GM12878 (cell line): ENCODE measurements at regions not wholly inside any gene's neighbourhood (a gene's known extent, or its start where the extent isn't known, plus 50 kb on each side); places are given as distances from the start of the nearest gene placed in this dataset.

Experiments used
- ATAC-seq: fragments of 200-7000 bp; cut with Tn5 transposase; 3 replicates; pipeline ENCODE4 v1.9.1; 2020; ENCODE audit warnings: mild to moderate bottlenecking, moderate library complexity
- BruUV-seq: library from RNA; stranded (reverse); fragments of 400-500 nt; replicated peaks from 2 replicates; lab custom pipeline; 2021; lab: Mats Ljungman, UMichigan
- CTCF ChIA-PET: fragments of 300-600 bp; sonication (Branson Sonifier 250); formaldehyde crosslinking; extraction: SDS; loops from one replicate; lab custom pipeline; 2021; ENCODE audit warnings: inconsistent platforms; lab: Yijun Ruan, JAX
- POLR2A ChIA-PET: fragments of 350-600 bp; formaldehyde crosslinking; extraction: SDS; loops from one replicate; lab custom pipeline; 2021; ENCODE audit warnings: inconsistent platforms; lab: Charles Lee
- RAD21 ChIA-PET: fragments of 300-600 bp; sonication (Branson Sonifier 250); formaldehyde crosslinking; loops from one replicate; lab custom pipeline; 2023; ENCODE audit warnings: antibody characterized with exemption; ENCODE audit not compliant: unreplicated experiment; lab: Charles Lee
- SMC1A ChIA-PET: fragments of 300-600 bp; sonication (Branson Sonifier 250); formaldehyde crosslinking; loops from one replicate; lab custom pipeline; 2023; ENCODE audit not compliant: unreplicated experiment, uncharacterized antibody; lab: Charles Lee
- DNase-seq: peaks from one replicate; pipeline ENCODE4 v3.0.0-alpha.2; 2011; ENCODE audit warnings: low read depth, low spot score
- FAIRE-seq: peaks from 3 replicates; lab custom pipeline; 2011; peaks lifted over from hg19 to GRCh38; lab: Jason Lieb, UNC
- H2AFZ ChIP-seq: 2 replicates; pipeline ENCODE4 v1.6.0; 2011; ENCODE audit warnings: low read depth, low read length, control low read depth; ENCODE audit not compliant: control insufficient read depth
- H3K27ac ChIP-seq: 2 replicates; pipeline ENCODE4 v1.5.1; 2011; ENCODE audit warnings: control low read depth; ENCODE audit not compliant: control insufficient read depth, insufficient read depth
- H3K27me3 ChIP-seq, 2 experiments: replicated peaks in 1 of 2; 2 replicates each; pipeline versions ENCODE4 v1.6.0 to v1.6.1; 2011; ENCODE audit warnings: low read length in 1 of 2; ENCODE audit not compliant: control insufficient read depth in 2 of 2, insufficient read depth in 2 of 2
- H3K36me3 ChIP-seq, 2 experiments: 2 replicates each; pipeline ENCODE4 v1.5.1; 2011; ENCODE audit warnings: low read length in 1 of 2; ENCODE audit not compliant: control insufficient read depth in 2 of 2, insufficient read depth in 2 of 2
- H3K4me1 ChIP-seq: 2 replicates; pipeline ENCODE4 v1.6.1; 2011; ENCODE audit warnings: mild to moderate bottlenecking, low read length, moderate library complexity, mixed read lengths; ENCODE audit not compliant: control insufficient read depth, insufficient read depth
- H3K4me2 ChIP-seq: 2 replicates; pipeline ENCODE4 v1.6.0; 2011; ENCODE audit warnings: control low read depth; ENCODE audit not compliant: control insufficient read depth, insufficient read depth
- H3K4me3 ChIP-seq: fragments of 200-600 bp; sonication (generic); 2 replicates; pipeline ENCODE4 v1.5.1; 2016
- H3K79me2 ChIP-seq: 2 replicates; pipeline ENCODE4 v1.6.0; 2011; ENCODE audit warnings: low read length; ENCODE audit not compliant: control insufficient read depth, insufficient read depth
- H3K9ac ChIP-seq: 2 replicates; pipeline ENCODE4 v1.8.0; 2011; ENCODE audit warnings: low read length, control low read depth, mixed read lengths; ENCODE audit not compliant: control insufficient read depth, insufficient read depth
- H3K9me3 ChIP-seq: replicated peaks from 3 replicates; pipeline ENCODE4 v1.5.1; 2011; ENCODE audit warnings: mild to moderate bottlenecking, low read length; ENCODE audit not compliant: control insufficient read depth, insufficient read depth
- H4K20me1 ChIP-seq: 2 replicates; pipeline ENCODE4 v1.6.0; 2011; ENCODE audit not compliant: control insufficient read depth, insufficient read depth
- DPF2 ChIP-seq: fragments of 450-650 bp; IDR thresholded peaks from 2 replicates; pipeline ENCODE4 v1.6.1; 2017; ENCODE audit warnings: mild to moderate bottlenecking
- FOS ChIP-seq: IDR thresholded peaks from 3 replicates; pipeline ENCODE4 v1.6.1; 2011; ENCODE audit warnings: borderline replicate concordance; ENCODE audit not compliant: insufficient read length; ENCODE audit errors: extremely low read depth
- HDAC2 ChIP-seq: fragments of 200-600 bp; sonication (generic); IDR thresholded peaks from 2 replicates; pipeline ENCODE4 v1.6.1; 2017
- MEF2B ChIP-seq: fragments of 450-650 bp; IDR thresholded peaks from 2 replicates; pipeline ENCODE4 v1.6.1; 2018; ENCODE audit warnings: mild to moderate bottlenecking, moderate library complexity; ENCODE audit not compliant: partially characterized antibody, poor library complexity, severe bottlenecking
- SPI1 ChIP-seq: IDR thresholded peaks from 2 replicates; pipeline ENCODE4 v1.6.1; 2011; ENCODE audit warnings: low read depth, mild to moderate bottlenecking, low read length, moderate library complexity, borderline replicate concordance; ENCODE audit not compliant: insufficient read depth
- SREBF1 ChIP-seq: IDR thresholded peaks from 2 replicates; pipeline ENCODE4 v1.6.1; 2012; ENCODE audit warnings: mild to moderate bottlenecking, low read length
- TAF1 ChIP-seq: IDR thresholded peaks from 2 replicates; pipeline ENCODE4 v1.6.1; 2011; ENCODE audit warnings: mild to moderate bottlenecking, low read depth, low read length, borderline replicate concordance
- TARDBP ChIP-seq: IDR thresholded peaks from 2 replicates; pipeline ENCODE4 v1.6.1; 2016; ENCODE audit warnings: borderline replicate concordance
- ZNF24 ChIP-seq: fragments of 450-650 bp; IDR thresholded peaks from 2 replicates; pipeline ENCODE4 v1.6.1; 2017; ENCODE audit warnings: antibody characterized with exemption, mild to moderate bottlenecking
- WGBS: methylation state at CpG from one replicate; pipeline ENCODE4 v1.1.6; 2016; ENCODE audit warnings: low lambda C conversion rate; ENCODE audit not compliant: insufficient replicate concordance, insufficient coverage; ENCODE audit errors: missing lambda C conversion rate; 5-methylcytosine and 5-hydroxymethylcytosine counted together
- in situ Hi-C: fragments of 300-500 bp; cut with MboI; formaldehyde crosslinking; loops from 9 replicates; pipeline ENCODE4 v1.14.3; 2018; ENCODE audit warnings: mixed read lengths
- intact Hi-C: fragments of 100-400 bp; cut with micrococcal nuclease; formaldehyde crosslinking; loops from one replicate; pipeline ENCODE4 v1.14.2; 2022; ENCODE audit not compliant: unreplicated experiment
- TF ChIP-seq, protein P1 (sequence below): IDR thresholded peaks from 2 replicates; pipeline ENCODE4 v1.6.1; 2012; ENCODE audit warnings: mild to moderate bottlenecking, low read depth, low read length
- TF ChIP-seq, protein P2 (sequence below), 3 experiments: IDR thresholded peaks in 2 of 3; conservative IDR thresholded peaks in 1 of 3; 2 replicates each; pipeline ENCODE4 v1.5.1; 2011; ENCODE audit warnings: low read depth in 3 of 3, low read length in 3 of 3, mild to moderate bottlenecking in 3 of 3, control low read depth in 2 of 3, moderate library complexity in 2 of 3, inconsistent platforms in 1 of 3, mixed read lengths in 1 of 3; ENCODE audit not compliant: control insufficient read depth in 2 of 3, insufficient read depth in 1 of 3; ENCODE audit errors: extremely low read depth in 1 of 3

DNA sequence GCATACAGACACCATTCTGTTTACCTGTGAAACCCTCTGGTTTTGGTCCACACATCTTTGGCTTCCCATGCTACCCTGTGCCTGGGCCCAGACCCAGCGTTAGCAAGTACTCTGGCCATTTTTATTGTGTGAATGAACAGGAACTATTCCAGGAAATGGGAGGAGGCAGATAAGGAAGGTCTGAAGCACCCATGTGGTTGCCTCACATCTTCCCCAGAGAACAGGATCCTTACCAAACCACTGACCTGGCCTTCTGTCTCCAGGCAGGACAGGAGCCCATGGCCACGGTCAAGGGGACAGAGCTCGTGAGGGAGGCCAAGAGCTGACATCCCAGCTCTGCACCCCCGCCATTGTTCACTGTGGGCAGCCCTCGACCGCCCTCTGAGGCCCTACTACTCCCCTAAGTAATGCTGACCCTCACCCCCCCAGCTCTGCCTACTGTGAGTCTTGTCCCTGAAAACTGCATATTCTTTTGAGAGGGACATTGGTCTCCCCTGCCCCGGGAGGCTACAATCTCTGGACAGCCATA, 97.7 kb upstream of the TP53I11 start:
- no peak overlapping the region for H2AFZ ChIP-seq
- H3K4me3 ChIP-seq, result no peak overlapping the region
- no peaks in the 10 kb centered on the region for H3K4me1 ChIP-seq
- BruUV-seq, result no TSS peak
- in situ Hi-C loops, result no loop called here
- no peak overlapping the region for H3K27ac ChIP-seq
- H4K20me1 ChIP-seq, result no peaks in the 10 kb centered on the region
- no peak overlapping the region for H3K9ac ChIP-seq
- peaks cover 0 to 2% of the 10 kb centered on the region in 2 experiments; a peak in 3 of 4 replicates for H3K27me3 ChIP-seq
- RAD21 ChIA-PET, result no interaction called here
- POLR2A ChIA-PET, result no interaction called here
- FAIRE-seq (no peak), DNase-seq (no peak)
- no peaks in the 10 kb centered on the region for H3K79me2 ChIP-seq
- 8% methylated on average over 7 of the region's 7 CpGs for WGBS
- CTCF ChIA-PET, result no interaction called here
- TF ChIP-seq HDAC2, result no peak
- TF ChIP-seq SREBF1, result no peak
- no peak for TF ChIP-seq TARDBP
- no peak for TF ChIP-seq SPI1
- no peak for TF ChIP-seq FOS
- no peak for TF ChIP-seq TAF1
- TF ChIP-seq, protein P1, sequence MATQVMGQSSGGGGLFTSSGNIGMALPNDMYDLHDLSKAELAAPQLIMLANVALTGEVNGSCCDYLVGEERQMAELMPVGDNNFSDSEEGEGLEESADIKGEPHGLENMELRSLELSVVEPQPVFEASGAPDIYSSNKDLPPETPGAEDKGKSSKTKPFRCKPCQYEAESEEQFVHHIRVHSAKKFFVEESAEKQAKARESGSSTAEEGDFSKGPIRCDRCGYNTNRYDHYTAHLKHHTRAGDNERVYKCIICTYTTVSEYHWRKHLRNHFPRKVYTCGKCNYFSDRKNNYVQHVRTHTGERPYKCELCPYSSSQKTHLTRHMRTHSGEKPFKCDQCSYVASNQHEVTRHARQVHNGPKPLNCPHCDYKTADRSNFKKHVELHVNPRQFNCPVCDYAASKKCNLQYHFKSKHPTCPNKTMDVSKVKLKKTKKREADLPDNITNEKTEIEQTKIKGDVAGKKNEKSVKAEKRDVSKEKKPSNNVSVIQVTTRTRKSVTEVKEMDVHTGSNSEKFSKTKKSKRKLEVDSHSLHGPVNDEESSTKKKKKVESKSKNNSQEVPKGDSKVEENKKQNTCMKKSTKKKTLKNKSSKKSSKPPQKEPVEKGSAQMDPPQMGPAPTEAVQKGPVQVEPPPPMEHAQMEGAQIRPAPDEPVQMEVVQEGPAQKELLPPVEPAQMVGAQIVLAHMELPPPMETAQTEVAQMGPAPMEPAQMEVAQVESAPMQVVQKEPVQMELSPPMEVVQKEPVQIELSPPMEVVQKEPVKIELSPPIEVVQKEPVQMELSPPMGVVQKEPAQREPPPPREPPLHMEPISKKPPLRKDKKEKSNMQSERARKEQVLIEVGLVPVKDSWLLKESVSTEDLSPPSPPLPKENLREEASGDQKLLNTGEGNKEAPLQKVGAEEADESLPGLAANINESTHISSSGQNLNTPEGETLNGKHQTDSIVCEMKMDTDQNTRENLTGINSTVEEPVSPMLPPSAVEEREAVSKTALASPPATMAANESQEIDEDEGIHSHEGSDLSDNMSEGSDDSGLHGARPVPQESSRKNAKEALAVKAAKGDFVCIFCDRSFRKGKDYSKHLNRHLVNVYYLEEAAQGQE, result no peak
- no peak for TF ChIP-seq DPF2
- TF ChIP-seq MEF2B, result no peak
- TF ChIP-seq, protein P2, sequence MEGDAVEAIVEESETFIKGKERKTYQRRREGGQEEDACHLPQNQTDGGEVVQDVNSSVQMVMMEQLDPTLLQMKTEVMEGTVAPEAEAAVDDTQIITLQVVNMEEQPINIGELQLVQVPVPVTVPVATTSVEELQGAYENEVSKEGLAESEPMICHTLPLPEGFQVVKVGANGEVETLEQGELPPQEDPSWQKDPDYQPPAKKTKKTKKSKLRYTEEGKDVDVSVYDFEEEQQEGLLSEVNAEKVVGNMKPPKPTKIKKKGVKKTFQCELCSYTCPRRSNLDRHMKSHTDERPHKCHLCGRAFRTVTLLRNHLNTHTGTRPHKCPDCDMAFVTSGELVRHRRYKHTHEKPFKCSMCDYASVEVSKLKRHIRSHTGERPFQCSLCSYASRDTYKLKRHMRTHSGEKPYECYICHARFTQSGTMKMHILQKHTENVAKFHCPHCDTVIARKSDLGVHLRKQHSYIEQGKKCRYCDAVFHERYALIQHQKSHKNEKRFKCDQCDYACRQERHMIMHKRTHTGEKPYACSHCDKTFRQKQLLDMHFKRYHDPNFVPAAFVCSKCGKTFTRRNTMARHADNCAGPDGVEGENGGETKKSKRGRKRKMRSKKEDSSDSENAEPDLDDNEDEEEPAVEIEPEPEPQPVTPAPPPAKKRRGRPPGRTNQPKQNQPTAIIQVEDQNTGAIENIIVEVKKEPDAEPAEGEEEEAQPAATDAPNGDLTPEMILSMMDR (IDR thresholded peaks at IDR 0.05 in 2 of 3, conservative IDR thresholded peaks at IDR 0.05 in 1 of 3; ENCODE audit: control insufficient read depth in 2 of 3, extremely low read depth in 1 of 3, insufficient read depth in 1 of 3, low read depth in 3 of 3, low read length in 3 of 3), result no peak
- TF ChIP-seq ZNF24, result no peak
- TF ChIP-seq, all 136 proteins: peak for 0
- intact Hi-C loops, result no loop called here
- no peak for ATAC-seq
- no peaks in the 10 kb centered on the region for H3K9me3 ChIP-seq
- no peaks in the 10 kb centered on the region for H3K36me3 ChIP-seq
- SMC1A ChIA-PET, result interaction anchor here (0.6 kb wide), 1 partner anchor 44 kb away, joined by 3 read pairs; no protein-coding TSS in a partner anchor
- no peak overlapping the region for H3K4me2 ChIP-seq
